Renal cortex interstitium (tissue), 11 donors: ENCODE measurements at regions not wholly inside any gene's neighbourhood (a gene's known extent, or its start where the extent isn't known, plus 50 kb on each side); places are given as distances from the start of the nearest gene placed in this dataset.
"Not testable (repeated sequence)": the region's sequence is repeated elsewhere in the genome, so short reads cannot be mapped to it uniquely, and the experiment has no call there.

ENCODE experiments used
- DNase-seq, 11 donors: peaks; one replicate each; pipeline ENCODE4 v3.0.0-alpha.2; 2013; ENCODE audit warnings: low read depth in 9 of 11, low spot score in 4 of 11; ENCODE audit errors: extremely low read depth in 1 of 11

DNA sequence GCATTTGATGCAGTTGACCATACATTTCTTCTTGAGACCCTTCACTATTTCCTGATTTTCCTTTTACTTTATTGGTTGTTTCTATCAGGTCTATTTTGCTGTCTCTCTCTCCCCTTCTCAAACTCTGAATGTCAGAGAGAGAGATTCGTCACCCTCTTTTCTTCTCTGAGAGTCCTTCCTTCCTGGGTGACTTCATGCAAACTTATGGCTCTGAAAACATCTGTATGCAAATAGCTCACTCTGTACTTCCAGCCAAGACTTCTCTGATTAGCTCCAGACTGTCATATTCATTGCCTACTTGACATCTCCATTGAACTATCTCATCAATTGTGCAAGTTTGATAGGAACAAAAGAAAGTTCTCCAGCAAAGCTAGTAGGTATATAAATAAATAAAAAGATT, 191.7 kb upstream of the KLF6 start:
- DNase-seq: no peak

- DNase-seq: no peak
Measured at GRCh38 chr10:3976171-3976570, 191.2 kb upstream of the KLF6 start.

- DNase-seq: no peak
Measured at GRCh38 chr10:3975016-3975415, 190.0 kb upstream of the KLF6 start.

- DNase-seq: no peak
Measured at GRCh38 chr10:3972460-3973301, 187.7 kb upstream of the KLF6 start.

- no peak for DNase-seq
Measured at GRCh38 chr10:3971713-3972112, 186.7 kb upstream of the KLF6 start.

GRCh38 chr10:3969876-3970666, 185.1 kb upstream of the KLF6 start:
- DNase-seq: no peak

- no peak for DNase-seq
Measured at GRCh38 chr10:3968727-3969126, 183.7 kb upstream of the KLF6 start.

DNA sequence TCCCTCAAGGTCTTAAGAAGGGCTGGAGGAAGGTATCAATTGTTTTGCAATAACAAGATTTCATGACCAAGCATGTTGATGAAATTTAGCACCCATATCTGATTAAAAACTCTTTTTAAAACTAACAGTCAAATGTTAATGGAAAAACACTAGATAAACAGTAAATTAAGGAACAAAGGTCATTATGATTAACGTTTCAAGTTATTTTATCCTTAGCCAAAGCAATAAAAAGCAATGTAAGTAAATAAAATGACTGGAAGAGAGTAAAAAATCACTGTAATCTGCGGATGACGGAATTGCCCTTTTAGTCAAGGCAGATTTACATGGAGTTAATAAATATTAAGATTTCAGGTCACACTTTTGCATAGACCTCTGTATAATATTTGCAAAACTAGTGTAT, 179.5 kb upstream of the KLF6 start:
- DNase-seq: no peak

GRCh38 chr10:3963191-3963673, 178.2 kb upstream of the KLF6 start:
- no peak for DNase-seq

GRCh38 chr10:3961082-3961481, 176.1 kb upstream of the KLF6 start:
- no peak for DNase-seq

GRCh38 chr10:3960496-3960895, 175.5 kb upstream of the KLF6 start:
- no peak for DNase-seq

- DNase-seq: no peak
Measured at GRCh38 chr10:3959370-3960325, 174.6 kb upstream of the KLF6 start.

- DNase-seq: no peak
Measured at GRCh38 chr10:3958472-3958996, 173.5 kb upstream of the KLF6 start.

GRCh38 chr10:3955955-3956617, 171.1 kb upstream of the KLF6 start:
- no peak for DNase-seq

DNA sequence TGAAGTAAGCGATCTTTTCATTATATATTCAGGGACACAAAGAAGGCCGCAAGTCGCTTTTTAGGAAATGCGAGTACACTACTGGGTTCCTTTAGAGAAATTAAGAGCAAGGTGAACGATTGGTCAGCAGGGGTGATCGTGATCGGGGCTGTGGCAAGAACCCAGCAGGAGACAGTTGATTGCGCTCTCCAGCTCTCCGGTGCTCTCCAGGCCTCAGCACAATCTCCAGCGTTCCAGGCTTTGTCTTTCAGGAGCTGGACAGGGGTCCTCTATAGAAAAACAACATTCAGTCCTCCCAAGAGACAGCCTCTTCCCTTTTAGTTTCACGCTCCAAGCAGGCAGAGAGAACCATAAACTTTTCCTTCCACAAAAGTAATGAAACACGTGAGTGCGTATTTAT, 170.5 kb upstream of the KLF6 start:
- peak in 2 of 11 donors; percentile 17 to 33 for DNase-seq

GRCh38 chr10:3954615-3955014, 169.6 kb upstream of the KLF6 start:
- DNase-seq: no peak

DNA sequence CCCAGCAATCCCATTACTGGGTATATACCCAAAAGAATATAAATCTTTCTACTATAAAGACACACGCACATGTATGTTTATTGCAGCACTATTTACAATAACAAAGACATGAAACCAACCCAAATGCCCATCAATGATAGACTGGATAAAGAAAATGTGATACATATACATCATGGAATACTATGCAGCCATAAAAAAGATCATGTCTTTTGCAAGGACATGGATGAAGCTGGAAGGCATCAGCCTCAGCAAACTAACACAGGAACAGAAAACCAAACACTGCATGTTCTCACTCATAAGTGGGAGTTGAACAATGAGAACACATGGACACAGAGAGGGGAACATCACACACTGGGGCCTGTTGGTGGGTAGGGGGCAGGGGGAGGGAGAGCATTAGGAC, 169.0 kb upstream of the KLF6 start:
- not testable (repeated sequence) for DNase-seq

DNA sequence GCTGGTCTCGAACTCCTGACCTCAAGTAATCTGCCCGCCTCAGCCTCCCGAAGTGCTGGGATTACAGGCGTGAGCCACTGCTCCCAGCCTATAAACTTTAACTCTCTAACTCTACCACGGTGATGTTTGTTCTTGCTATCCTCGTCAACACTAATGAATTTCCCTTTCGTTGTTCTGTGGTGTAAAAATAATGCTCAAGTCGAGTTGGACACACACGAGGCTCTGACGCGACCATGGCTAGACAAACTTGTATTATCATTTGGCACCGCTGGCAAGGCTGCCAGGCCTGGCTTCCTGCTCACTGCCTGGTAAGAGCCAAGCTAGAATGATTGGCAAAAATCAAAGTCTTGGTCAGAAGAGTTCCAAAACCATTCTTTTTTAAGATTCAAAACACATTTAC, 167.0 kb upstream of the KLF6 start:
- DNase-seq: no peak
